Natural killer cell (primary cell): ENCODE measurements at regions not wholly inside any gene's neighbourhood (a gene's known extent, or its start where the extent isn't known, plus 50 kb on each side); places are given as distances from the start of the nearest gene placed in this dataset.
A peak's percentile ranks its signal among the peaks of the same experiment; 100 is the strongest.

Experiments used
- ATAC-seq, 3 donors: fragments of 150-1000 bp in 2 of 3; fragments of 200-7000 bp in 1 of 3; cut with Tn5 transposase; 1 replicate in 1 of 3; 2 replicates in 2 of 3; pipeline ENCODE4 v1.10.0; 2021; ENCODE audit warnings: mild to moderate bottlenecking in 2 of 3, moderate library complexity in 2 of 3
- DNase-seq, 2 donors: peaks; one replicate each; pipeline versions ENCODE4 v3.0.0 to v3.0.0-alpha.2; 2013 to 2021; ENCODE audit warnings: mixed read lengths in 1 of 2
- H3K27ac ChIP-seq: one replicate; pipeline ENCODE4 v1.5.1; 2013; ENCODE audit warnings: mild to moderate bottlenecking, low read length
- H3K27me3 ChIP-seq: one replicate; pipeline ENCODE4 v1.6.1; 2013; ENCODE audit warnings: low read length; ENCODE audit not compliant: control insufficient read depth, insufficient read depth
- H3K36me3 ChIP-seq: one replicate; pipeline ENCODE4 v1.6.1; 2013; ENCODE audit warnings: low read length; ENCODE audit not compliant: control insufficient read depth, insufficient read depth
- H3K4me1 ChIP-seq: one replicate; pipeline ENCODE4 v1.6.1; 2013; ENCODE audit warnings: low read length; ENCODE audit not compliant: control insufficient read depth, insufficient read depth
- H3K4me3 ChIP-seq: one replicate; pipeline ENCODE4 v1.5.1; 2013; ENCODE audit warnings: low read length
- H3K9me3 ChIP-seq: one replicate; pipeline ENCODE4 v1.6.1; 2013; ENCODE audit warnings: low read length; ENCODE audit not compliant: control insufficient read depth, insufficient read depth
- H3K27ac Mint-ChIP-seq, 2 donors: one replicate each; pipeline ENCODE4 v1.8.0; 2022; ENCODE audit warnings: mild to moderate bottlenecking in 2 of 2, mixed read lengths in 2 of 2, moderate library complexity in 1 of 2
- H3K27me3 Mint-ChIP-seq, 2 donors: one replicate each; pipeline ENCODE4 v1.8.0; 2022; ENCODE audit warnings: low read depth in 2 of 2, mixed read lengths in 2 of 2
- H3K36me3 Mint-ChIP-seq: one replicate; pipeline ENCODE4 v1.8.0; 2022; ENCODE audit warnings: mixed read lengths
- H3K4me1 Mint-ChIP-seq, 2 donors: one replicate each; pipeline ENCODE4 v1.8.0; 2022; ENCODE audit warnings: mixed read lengths in 2 of 2
- H3K4me3 Mint-ChIP-seq: one replicate; pipeline ENCODE4 v1.8.0; 2022; ENCODE audit warnings: mild to moderate bottlenecking, moderate library complexity, mixed read lengths
- H3K9me3 Mint-ChIP-seq, 2 donors: one replicate each; pipeline ENCODE4 v1.8.0; 2022; ENCODE audit warnings: mixed read lengths in 2 of 2
- WGBS: methylation state at CpG from one replicate; pipeline ENCODE4 v1.1.7; 2013; ENCODE audit warnings: missing lambda C conversion rate; ENCODE audit not compliant: insufficient coverage; 5-methylcytosine and 5-hydroxymethylcytosine counted together
- intact Hi-C: fragments of 100-400 bp; cut with micrococcal nuclease; formaldehyde crosslinking; loops from one replicate; pipeline ENCODE4 v1.14.2; 2022
- TF ChIP-seq, protein P1 (sequence below): fragments of 200-600 bp; IDR thresholded peaks from one replicate; pipeline ENCODE4 v1.8.0; 2022; ENCODE audit warnings: antibody characterized with exemption

DNA sequence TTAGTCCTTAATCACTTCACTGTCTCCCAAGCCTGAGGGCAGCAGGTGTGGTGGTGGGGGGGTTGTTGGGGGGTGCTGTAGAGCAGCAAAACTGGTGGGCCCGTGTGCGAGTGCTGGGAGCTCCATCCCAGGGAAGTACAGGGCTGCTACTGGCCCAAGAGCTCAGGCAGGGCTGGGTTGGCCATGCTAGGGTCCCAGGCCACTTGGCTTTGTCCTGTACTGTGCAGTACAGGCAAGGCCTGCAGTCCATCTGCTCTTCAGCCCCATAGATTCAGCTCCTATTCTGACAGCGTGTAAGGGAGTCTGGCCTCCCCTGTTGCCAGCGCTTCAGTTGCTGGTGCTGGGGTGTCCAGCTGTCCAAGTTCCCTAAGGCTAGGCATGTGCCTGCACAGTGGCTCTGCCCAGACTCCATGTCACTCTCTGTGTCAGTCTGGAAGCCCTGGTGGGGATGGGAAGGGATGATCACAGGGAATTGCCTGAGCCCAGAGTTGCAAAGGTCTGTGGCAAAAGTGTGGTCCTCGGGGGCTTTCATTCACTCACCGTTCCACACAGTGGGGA, 1261.7 kb downstream of the EFNB2 start:
- Mint-ChIP-seq H3K4me3 (no peak overlapping the region), H3K36me3 (no peaks in the 10 kb centered on the region), H3K4me1 (no peaks in the 10 kb centered on the region), H3K27me3 (no peaks in the 10 kb centered on the region), H3K9me3 (peaks cover 2% of the 10 kb centered on the region in 2 donors), H3K27ac (no peak overlapping the region)
- Histone ChIP-seq H3K9me3 (no peaks in the 10 kb centered on the region), H3K36me3 (no peaks in the 10 kb centered on the region), H3K4me1 (no peaks in the 10 kb centered on the region), H3K27me3 (no peaks in the 10 kb centered on the region), H3K27ac (no peak overlapping the region), H3K4me3 (no peak overlapping the region)
- WGBS, result 89% methylated on average over 6 of the region's 6 CpGs
- DNase-seq (no peak), ATAC-seq (no peak)
- intact Hi-C loops, result no loop called here
- TF ChIP-seq, protein P1, sequence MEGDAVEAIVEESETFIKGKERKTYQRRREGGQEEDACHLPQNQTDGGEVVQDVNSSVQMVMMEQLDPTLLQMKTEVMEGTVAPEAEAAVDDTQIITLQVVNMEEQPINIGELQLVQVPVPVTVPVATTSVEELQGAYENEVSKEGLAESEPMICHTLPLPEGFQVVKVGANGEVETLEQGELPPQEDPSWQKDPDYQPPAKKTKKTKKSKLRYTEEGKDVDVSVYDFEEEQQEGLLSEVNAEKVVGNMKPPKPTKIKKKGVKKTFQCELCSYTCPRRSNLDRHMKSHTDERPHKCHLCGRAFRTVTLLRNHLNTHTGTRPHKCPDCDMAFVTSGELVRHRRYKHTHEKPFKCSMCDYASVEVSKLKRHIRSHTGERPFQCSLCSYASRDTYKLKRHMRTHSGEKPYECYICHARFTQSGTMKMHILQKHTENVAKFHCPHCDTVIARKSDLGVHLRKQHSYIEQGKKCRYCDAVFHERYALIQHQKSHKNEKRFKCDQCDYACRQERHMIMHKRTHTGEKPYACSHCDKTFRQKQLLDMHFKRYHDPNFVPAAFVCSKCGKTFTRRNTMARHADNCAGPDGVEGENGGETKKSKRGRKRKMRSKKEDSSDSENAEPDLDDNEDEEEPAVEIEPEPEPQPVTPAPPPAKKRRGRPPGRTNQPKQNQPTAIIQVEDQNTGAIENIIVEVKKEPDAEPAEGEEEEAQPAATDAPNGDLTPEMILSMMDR, result no peak

DNA sequence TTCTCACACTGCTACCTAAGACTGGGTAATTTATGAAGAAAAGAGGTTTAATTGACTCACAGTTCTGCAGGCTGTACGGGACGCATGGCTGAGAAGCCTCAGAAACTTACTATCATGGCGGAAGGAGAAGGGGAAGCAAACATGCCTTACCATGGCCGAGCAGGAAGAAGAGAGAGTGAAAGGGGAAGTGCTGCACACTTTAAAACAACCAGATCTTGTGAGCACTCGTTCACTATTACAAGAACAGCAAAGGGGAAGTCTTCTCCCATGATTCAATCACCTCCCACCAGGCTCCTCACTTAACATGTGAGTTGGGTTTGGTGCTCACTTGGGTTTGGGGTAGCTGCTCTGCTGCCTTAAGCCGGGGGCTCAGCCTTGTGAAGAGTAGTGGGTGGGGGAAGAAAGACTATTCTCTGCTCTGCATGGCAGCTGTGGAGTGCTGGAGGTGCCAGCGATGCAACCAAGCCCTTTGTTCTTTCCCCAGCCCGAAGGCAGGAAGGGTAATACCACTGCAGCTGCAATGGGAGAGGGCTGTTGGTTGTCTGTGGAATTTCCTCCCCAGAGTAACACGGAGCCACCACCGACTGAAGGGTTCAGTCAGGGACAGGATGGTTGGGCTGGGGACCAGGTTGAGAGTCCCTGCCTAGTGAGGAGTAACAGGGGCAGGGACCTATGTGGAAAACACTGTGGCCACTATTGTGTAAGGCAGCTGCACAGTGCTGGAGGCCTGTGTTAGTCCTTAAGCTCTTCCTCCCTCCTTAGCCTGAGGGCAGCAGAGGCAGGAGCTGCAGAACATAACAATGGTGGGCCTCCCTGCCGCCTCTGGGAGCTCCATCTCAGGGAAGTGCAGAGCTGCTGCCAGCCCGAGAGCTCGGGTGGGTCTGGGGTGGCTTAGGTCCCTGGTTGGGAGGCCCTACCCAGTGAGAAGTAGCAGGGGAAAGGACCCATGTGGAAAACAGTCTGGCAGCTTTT, 1262.5 kb downstream of the EFNB2 start:
- Histone ChIP-seq H3K27me3 (no peaks in the 10 kb centered on the region), H3K27ac (no peak overlapping the region), H3K9me3 (no peaks in the 10 kb centered on the region), H3K4me1 (no peaks in the 10 kb centered on the region), H3K4me3 (no peak overlapping the region), H3K36me3 (no peaks in the 10 kb centered on the region)
- H3K4me1 Mint-ChIP-seq, result no peaks in the 10 kb centered on the region
- DNase-seq, result no peak
- H3K36me3 Mint-ChIP-seq, result no peaks in the 10 kb centered on the region
- intact Hi-C loops, result no loop called here
- TF ChIP-seq, protein P1, result no peak
- no peaks in the 10 kb centered on the region for H3K27me3 Mint-ChIP-seq
- H3K4me3 Mint-ChIP-seq, result no peak overlapping the region
- peak in 1 of 3 donors; percentile 54 for ATAC-seq
- H3K27ac Mint-ChIP-seq, result no peak overlapping the region
- WGBS, result 75% methylated on average over 12 of the region's 13 CpGs
- H3K9me3 Mint-ChIP-seq, result peaks cover 2 to 5% of the 10 kb centered on the region in 2 donors

DNA sequence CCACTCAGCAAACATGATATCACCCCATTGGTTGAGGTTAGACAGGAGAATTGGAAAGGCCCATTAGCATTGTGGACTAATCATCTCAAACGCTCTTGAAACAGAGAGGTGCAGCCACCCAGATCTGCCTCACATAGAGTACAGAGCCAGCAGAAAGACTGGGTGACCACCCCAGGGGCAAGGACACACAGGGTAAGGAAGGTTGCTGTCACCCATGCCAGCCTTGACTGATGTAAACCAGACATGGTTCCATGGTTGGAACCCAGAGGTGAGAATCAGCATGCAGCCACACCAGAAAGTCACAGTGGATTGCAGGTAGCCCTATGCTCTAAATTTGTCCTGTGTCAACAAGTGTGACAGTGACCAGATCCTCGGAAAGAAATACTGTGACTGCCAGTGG, 1268.8 kb downstream of the EFNB2 start:
- Histone ChIP-seq H3K27me3 (no peaks in the 10 kb centered on the region), H3K36me3 (no peaks in the 10 kb centered on the region), H3K4me1 (no peaks in the 10 kb centered on the region), H3K27ac (no peak overlapping the region), H3K9me3 (no peaks in the 10 kb centered on the region), H3K4me3 (no peak overlapping the region)
- Mint-ChIP-seq H3K36me3 (no peaks in the 10 kb centered on the region), H3K9me3 (peaks cover 0 to 3% of the 10 kb centered on the region in 2 donors), H3K4me1 (no peaks in the 10 kb centered on the region), H3K4me3 (no peak overlapping the region), H3K27me3 (no peaks in the 10 kb centered on the region), H3K27ac (no peak overlapping the region)
- DNase-seq (no peak), ATAC-seq (no peak)
- TF ChIP-seq, protein P1, result no peak
- WGBS, result 50% methylated on average over 2 of the region's 2 CpGs
- intact Hi-C loops, result no loop called here
